Endothelial cell (in vitro differentiated cells): ENCODE measurements at regions not wholly inside any gene's neighbourhood (a gene's known extent, or its start where the extent isn't known, plus 50 kb on each side); places are given as distances from the start of the nearest gene placed in this dataset.

Experiments used
- DNase-seq: peaks from one replicate; pipeline ENCODE4 v3.0.0; 2021; ENCODE audit warnings: low spot score
- H3K27ac Mint-ChIP-seq: one replicate; pipeline ENCODE4 v1.8.0; 2021; ENCODE audit warnings: mixed read lengths, inconsistent platforms; ENCODE audit not compliant: unreplicated experiment
- H3K27me3 Mint-ChIP-seq: one replicate; pipeline ENCODE4 v1.8.0; 2021; ENCODE audit warnings: mild to moderate bottlenecking, moderate library complexity, mixed read lengths, inconsistent platforms; ENCODE audit not compliant: unreplicated experiment
- H3K36me3 Mint-ChIP-seq: one replicate; pipeline ENCODE4 v1.8.0; 2021; ENCODE audit warnings: mild to moderate bottlenecking, low read depth, mixed read lengths, inconsistent platforms; ENCODE audit not compliant: unreplicated experiment
- H3K4me1 Mint-ChIP-seq: one replicate; pipeline ENCODE4 v1.8.0; 2021; ENCODE audit warnings: mild to moderate bottlenecking, mixed read lengths, inconsistent platforms; ENCODE audit not compliant: unreplicated experiment
- H3K4me3 Mint-ChIP-seq: one replicate; pipeline ENCODE4 v1.8.0; 2021; ENCODE audit warnings: mild to moderate bottlenecking, mixed read lengths, inconsistent platforms; ENCODE audit not compliant: unreplicated experiment
- H3K9me3 Mint-ChIP-seq: one replicate; pipeline ENCODE4 v1.8.0; 2021; ENCODE audit warnings: mixed read lengths, inconsistent platforms; ENCODE audit not compliant: unreplicated experiment
- CTCF ChIP-seq: fragments of 200-600 bp; sonication (generic); IDR thresholded peaks from one replicate; pipeline ENCODE4 v1.5.0; 2021; ENCODE audit warnings: antibody characterized with exemption; ENCODE audit not compliant: unreplicated experiment

GRCh38 chr3:124353691-124354090, 361.8 kb upstream of the ROPN1 start:
- Mint-ChIP-seq H3K4me1 (no peaks in the 10 kb centered on the region), H3K9me3 (no peaks in the 10 kb centered on the region), H3K4me3 (no peak overlapping the region), H3K36me3 (peaks cover 30% of the 10 kb centered on the region), H3K27ac (no peak overlapping the region), H3K27me3 (peaks cover 4% of the 10 kb centered on the region)
- no peak for DNase-seq
- no peak for TF ChIP-seq CTCF

GRCh38 chr3:124354150-124354549, 362.2 kb upstream of the ROPN1 start:
- no peaks in the 10 kb centered on the region for H3K9me3 Mint-ChIP-seq
- H3K4me1 Mint-ChIP-seq, result peaks cover 3% of the 10 kb centered on the region
- no peak overlapping the region for H3K4me3 Mint-ChIP-seq
- no peak for TF ChIP-seq CTCF
- peaks cover 4% of the 10 kb centered on the region for H3K27me3 Mint-ChIP-seq
- H3K27ac Mint-ChIP-seq, result no peak overlapping the region
- peaks cover 33% of the 10 kb centered on the region for H3K36me3 Mint-ChIP-seq
- DNase-seq, result no peak

GRCh38 chr3:124358156-124358555, 366.2 kb upstream of the ROPN1 start:
- Mint-ChIP-seq H3K4me3 (no peak overlapping the region), H3K27me3 (peaks cover 5% of the 10 kb centered on the region), H3K36me3 (peaks cover 40% of the 10 kb centered on the region), H3K9me3 (no peaks in the 10 kb centered on the region), H3K4me1 (peaks cover 25% of the 10 kb centered on the region), H3K27ac (no peak overlapping the region)
- no peak for DNase-seq
- no peak for TF ChIP-seq CTCF

- H3K27ac Mint-ChIP-seq, result peak overlapping the region; percentile 11
- TF ChIP-seq CTCF, result no peak
- H3K9me3 Mint-ChIP-seq, result no peaks in the 10 kb centered on the region
Observed at GRCh38 chr3:124360155-124360554, 368.2 kb upstream of the ROPN1 start.

GRCh38 chr3:124360563-124360962, 368.6 kb upstream of the ROPN1 start:
- Mint-ChIP-seq H3K4me3 (no peak overlapping the region), H3K4me1 (peaks cover 38% of the 10 kb centered on the region), H3K9me3 (no peaks in the 10 kb centered on the region), H3K27ac (peak overlapping the region; percentile 11), H3K27me3 (peaks cover 7% of the 10 kb centered on the region), H3K36me3 (peaks cover 59% of the 10 kb centered on the region)
- TF ChIP-seq CTCF, result no peak
- no peak for DNase-seq

More at GRCh38 chr3:124360155-124360554, 368.2 kb upstream of the ROPN1 start:
- Mint-ChIP-seq H3K4me3 (peak overlapping the region; percentile 11), H3K4me1 (peaks cover 38% of the 10 kb centered on the region), H3K27me3 (peaks cover 7% of the 10 kb centered on the region), H3K36me3 (peaks cover 55% of the 10 kb centered on the region)
- DNase-seq, result no peak
